HT1080 (cell line): ENCODE measurements at regions not wholly inside any gene's neighbourhood (a gene's known extent, or its start where the extent isn't known, plus 50 kb on each side); places are given as distances from the start of the nearest gene placed in this dataset.
"Not testable (repeated sequence)": the region's sequence is repeated elsewhere in the genome, so short reads cannot be mapped to it uniquely, and the experiment has no call there.

ENCODE experiments used
- DNase-seq: peaks from one replicate; pipeline ENCODE4 v3.0.0-alpha.2; 2015; ENCODE audit warnings: low read depth

DNA sequence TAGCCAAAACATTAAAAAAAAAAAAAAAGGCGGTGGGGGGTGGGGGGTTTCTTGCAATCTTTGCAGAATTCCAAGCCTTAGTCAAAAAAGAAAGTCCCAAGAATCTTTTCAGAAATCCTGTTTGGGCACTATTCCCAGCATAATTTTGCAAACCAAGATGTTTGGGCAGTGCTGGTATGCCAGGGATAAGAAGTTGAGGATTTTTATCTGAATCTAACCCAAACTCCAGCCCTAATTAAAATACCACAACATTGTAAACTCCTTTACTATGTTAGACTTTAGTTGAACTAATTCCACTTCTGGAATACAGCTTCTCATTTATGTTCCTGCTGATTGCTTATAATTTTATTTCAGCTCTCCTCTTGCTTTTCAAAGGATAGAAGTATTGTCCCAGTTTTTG is 504.1 kb upstream of the ADGRL2 start:
- DNase-seq: no peak

DNA sequence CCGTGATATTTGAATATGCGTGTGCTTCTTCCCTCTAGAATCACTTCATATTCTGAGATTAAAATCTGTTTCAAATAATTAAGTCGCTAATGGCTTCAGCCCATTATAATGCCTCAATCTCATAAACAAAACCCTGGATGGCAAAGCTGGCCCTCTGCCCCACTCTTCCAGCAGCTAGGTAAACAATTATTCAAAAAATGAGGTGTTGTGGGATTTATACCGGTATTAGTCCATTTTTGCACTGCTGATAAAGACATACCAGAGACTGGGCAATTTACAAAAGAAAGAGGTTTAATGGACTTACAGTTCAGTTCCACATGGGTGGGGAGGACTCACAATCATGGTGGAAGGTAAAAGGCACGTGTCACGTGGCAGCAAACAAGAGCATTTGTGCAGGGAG is 510.4 kb upstream of the ADGRL2 start:
- DNase-seq: no peak

DNA sequence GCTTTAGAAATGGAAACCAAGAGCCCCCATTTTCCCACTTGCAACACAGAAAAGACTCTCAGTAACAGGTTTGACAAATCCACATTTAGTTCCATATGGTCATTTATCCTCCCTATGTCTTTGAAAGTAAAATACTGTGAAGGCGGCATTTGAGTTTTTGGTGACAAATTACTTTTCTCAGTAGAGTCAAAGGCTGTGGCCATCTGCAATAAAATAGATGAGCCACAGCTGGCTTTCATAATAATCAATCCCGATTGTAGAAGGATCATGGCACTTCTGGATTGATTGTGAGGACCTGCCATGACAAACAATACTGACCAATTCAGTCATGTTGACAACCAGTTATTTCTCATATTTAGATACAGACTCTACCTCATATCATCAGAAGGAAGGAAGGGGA is 512.0 kb upstream of the ADGRL2 start:
- DNase-seq: no peak

DNA sequence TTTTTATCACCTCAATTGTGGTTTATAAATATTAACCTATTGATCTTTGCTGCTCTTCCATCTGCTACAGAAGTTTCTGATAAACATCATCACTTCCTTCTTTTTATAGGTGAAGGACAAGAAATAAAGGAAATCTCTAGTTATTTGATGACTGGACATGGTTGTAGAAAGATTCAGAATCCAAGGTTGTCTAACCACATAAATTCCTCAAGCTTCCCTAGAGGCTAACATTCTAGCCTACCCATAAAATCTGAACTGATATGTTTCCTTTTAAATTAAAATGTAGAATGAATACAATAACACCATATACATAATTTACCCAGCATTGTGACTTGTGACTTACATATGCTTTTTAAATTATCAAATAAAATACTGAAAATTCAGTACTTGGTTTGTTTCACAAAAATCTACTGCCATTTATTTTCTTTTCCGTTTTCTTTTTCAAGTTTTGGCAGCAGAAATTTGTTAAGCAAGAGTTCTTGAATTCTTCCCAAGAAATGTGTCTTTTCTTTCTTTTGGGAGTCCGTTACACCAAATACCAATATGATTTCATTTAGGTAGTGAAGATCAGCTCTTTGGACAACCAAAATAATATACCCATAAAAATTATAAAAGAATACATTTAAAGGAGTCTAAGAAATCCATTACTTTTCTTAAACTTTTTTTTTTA is 513.2 kb upstream of the ADGRL2 start:
- DNase-seq: no peak

DNA sequence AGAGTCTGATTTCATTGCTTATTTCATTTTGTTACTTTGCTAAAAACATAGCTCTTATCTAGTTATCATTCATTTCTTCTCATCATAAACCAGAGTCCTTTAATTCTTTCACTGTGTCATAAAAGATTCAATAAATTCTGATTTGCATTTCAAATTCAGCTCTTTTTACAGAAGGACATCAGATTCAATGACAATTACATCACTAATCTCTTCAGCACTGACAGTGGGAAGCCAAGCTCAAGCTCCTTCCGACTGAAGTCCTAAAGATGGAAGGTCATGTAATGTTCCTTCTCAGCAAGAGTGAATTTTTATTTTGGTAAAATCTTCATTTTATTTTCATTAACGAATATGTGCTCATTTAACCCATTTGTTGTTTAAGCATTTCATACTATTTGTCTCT is 530.7 kb upstream of the ADGRL2 start:
- no peak for DNase-seq

DNA sequence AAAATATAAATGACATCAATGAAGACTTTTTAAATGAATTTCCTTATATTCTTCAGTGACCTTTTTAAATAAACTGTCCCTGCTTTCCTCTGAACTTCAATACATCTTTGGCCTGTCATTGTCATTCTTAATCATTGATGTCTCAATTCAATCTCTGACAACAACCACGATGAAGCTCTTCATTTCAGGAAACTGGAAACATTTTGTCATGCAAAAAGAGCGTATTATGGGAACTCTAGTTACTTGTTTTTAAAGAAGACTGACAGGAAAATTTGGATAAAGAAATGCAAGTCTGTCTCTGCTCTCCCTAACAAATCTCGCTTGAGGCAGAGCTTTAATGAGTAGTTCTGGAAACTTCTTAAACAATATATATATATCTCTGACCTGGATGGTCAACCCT is 535.8 kb upstream of the ADGRL2 start:
- DNase-seq: no peak

DNA sequence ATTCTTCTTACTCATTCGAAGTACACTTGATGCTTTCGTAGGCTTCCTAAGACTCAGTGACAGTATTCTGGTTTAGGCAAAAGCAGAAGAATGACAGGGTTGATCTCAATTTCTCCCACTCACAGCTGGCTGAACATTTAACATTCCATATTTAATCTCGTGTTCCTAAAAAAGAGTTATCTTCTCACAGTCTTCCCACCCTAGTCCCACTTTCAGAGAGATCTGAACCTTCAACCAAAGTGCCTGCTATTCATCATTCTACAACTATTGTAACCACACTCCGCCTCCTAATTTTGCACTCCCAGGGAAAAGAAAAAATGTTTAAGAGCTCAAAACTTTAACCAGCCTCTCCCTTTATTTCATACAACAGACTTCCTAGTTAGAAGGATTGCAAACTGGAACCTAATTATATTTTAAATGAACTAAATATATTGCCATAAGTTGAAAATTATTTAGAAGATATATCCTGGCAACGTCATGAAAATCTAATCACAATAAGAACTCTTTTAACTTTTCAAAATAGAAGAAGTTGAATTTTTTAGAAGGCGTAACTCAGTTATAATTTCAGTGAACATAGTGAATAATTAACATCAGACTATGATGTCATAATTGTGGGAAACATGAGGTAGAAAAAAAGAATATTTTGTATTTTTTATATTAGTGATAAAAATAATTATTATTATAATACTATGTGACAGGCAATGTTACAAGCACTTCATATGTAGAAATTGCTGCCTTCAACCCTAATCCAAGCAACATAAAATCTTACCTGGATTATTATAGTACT is 540.9 kb upstream of the ADGRL2 start:
- DNase-seq: no peak

DNA sequence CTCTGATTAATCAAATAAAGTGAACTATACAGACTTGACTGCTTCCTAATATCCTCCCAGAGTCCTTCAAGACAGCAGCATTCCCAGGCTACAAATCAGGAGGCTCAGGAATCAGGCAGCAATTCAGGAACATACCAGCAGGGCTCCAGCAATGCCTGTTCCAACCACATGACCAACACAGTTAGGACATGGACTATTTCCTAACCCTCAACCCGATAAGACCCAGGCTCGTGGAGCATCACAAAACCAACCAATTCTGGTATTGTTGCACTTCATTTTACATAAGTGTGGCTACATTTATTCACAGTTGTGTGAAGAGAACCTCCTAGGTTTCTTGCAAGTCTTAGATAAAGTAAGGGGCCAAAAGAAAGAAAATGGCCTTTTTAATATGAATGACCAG is 546.2 kb upstream of the ADGRL2 start:
- DNase-seq: peak; percentile 26

DNA sequence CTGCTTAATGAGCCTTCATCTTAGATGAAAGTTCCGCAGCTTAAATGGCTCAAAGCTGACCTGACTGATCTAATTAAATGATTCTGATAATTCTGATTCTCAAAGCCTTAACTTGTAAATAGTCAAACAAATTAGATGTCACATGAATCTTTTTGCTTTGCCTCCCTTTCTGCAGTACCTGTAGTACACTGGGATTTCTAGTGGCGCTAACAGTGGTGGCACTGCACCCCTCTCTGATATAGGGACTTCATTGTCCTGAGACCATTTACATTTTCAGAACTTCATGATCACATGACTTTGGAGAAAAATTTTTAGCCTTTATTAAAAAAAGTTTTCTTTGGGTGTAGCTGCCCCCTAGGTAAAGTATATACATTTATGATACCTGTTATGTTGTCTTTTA is 546.7 kb upstream of the ADGRL2 start:
- no peak for DNase-seq

DNA sequence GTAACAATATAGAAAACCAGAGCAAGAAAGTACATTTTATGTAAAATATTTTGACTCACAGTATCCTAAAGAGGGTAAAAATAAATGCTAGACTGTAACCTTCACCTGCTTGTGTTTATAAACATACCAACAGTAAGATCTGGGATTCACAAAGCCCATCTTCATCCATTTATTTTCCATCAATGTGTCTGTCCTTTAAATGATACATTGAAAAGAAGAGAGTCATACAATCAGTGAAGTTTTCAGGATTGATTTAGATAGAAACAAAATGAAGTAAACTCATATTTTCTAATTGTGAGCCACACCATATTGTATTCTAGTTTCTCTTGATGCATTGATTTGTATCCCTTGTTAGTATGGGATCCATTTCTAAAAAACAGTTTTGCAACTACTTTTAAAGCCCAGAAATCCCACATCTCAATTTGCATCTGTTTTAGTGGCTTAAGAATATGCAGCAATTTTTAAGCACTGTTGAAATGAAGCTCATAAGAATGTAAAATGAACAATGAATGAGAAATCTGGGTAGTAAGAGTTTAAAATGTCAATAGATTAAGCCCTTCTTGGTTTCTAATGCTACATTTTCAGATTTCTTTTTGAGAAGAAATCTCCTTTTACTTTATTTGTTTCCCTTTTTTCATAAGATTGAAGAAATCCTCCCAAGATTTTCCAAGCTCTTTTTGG is 548.1 kb upstream of the ADGRL2 start:
- no peak for DNase-seq

DNA sequence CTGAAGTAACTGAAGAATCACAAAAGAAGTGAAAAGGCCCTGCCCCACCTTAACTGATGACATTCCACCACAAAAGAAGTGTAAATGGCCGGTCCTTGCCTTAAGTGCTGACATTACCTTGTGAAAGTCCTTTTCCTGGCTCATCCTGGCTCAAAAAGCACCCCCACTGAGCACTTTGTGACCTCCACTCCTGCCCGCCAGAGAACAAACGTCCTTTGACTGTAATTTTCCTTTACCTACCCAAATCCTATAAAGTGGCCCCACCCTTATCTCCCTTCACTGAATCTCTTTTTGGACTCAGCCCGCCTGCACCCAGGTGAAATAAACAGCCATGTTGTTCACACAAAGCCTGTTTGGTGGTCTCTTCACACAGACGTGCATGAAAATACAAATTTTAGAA is 549.9 kb upstream of the ADGRL2 start:
- DNase-seq: not testable (repeated sequence)

DNA sequence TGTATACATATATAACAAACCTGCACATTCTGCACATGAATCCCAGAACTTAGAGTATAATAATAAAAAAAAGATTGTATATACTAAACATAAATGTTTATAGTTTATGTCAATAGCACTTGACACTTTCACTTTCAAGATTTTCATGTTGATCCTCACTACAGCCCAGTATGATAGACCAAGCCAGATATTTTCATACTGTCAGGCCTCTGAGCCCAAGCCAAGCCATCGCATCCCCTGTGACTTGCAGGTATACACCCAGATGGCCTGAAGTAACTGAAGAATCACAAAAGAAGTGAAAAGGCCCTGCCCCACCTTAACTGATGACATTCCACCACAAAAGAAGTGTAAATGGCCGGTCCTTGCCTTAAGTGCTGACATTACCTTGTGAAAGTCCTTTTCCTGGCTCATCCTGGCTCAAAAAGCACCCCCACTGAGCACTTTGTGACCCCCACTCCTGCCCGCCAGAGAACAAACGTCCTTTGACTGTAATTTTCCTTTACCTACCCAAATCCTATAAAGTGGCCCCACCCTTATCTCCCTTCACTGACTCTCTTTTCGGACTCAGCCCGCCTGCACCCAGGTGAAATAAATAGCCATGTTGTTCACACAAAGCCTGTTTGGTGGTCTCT is 555.5 kb upstream of the ADGRL2 start:
- DNase-seq: not testable (repeated sequence)

DNA sequence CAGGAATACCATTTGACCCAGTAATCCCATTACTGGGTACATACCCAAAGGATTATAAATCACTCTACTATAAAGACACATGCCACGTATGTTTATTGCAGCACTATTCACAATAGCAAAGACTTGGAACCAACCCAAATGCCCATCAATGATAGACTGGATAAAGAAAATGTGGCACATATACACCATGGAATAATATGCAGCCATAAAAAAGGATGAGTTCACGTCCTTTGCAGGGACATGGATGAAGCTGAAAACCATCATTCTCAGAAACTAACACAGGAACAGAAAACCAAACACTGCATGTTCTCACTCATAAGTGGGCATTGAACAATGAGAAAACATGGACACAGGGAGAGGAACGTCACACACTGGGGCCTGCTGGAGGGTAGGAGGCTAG is 556.1 kb upstream of the ADGRL2 start:
- DNase-seq: not testable (repeated sequence)

DNA sequence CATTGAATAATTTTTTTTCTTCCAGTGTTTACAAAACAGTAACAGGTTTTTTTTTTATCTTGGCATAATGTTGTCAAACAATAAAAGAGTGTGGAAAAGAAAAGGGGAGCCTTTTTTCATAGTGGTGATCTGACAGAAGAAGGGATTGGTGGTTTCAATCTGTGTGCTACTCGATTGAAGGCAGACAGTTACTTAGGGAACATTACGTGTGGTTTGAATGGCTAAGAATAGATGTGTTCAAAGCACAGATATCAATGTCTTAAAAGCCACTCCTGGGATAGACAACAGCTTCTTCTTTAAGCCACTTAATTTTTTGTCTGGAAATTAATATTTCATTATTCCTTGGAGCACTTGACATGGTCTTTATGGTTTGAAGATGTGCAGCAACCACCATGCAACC is 558.6 kb upstream of the ADGRL2 start:
- no peak for DNase-seq

DNA sequence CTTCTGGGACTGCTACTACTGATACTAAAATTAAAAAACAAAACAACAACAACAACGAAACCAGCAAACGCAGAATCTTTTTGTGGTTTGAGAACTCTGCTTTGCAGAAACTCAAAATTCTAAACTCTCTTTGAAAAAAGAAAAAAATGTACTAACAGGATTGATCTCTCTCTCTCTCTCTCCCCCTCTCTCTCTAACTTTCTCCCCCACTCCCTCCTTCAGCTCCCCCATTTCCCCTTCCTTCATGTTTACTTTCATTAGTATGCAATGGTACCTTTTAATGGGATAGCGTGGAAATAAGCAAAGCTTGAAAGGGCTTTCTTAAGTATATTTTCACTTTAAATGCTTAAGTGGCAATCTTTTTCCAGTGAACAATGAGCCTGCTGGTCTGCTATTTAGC is 562.6 kb upstream of the ADGRL2 start:
- no peak for DNase-seq

DNA sequence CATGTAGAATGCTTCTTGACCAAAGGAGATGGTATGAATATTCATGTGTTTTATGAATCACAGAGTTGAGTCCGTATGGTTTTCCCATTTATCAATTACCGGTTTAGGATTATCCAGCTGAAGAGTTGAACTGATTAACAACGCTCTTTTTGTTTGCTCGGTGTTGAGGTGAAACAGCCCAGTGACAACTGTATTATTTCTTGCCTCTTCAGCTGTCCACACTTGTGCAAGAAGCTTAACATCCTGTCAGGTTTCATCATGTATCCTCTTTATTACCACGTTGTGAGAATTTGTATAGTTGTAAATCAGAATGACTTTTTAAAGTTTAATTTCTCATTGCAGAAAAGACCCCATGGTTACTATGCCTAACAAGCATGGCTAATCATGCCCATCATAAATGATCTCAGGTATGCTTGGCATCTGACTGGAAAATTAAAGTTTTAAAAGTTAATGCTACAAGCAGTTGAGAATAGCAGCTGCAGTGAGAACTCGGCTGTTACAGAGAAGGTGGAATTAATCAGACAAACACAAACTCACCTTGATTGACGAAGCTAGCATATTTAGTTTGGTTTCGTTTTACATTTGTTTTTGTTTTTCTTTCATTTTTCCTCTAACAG is 563.2 kb upstream of the ADGRL2 start:
- peak; percentile 41 for DNase-seq

DNA sequence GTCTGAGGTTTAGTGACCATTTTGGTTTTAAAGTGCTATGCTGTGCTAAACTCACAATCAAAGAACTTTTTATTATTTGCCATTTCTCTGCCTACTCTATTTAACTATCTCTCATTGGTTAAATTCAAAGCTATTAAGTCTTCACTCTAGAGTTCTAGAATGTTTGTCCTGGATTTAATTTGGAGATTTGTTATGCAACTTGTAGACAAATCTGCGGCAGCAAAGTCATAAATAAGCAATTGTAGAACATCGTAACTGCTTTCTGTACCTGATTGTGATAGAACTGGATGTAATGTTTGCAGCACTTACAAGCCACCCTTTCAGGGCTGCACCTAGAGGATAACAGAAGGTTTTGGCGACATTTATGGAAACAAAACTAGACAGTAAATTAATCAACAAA is 566.5 kb upstream of the ADGRL2 start:
- no peak for DNase-seq

DNA sequence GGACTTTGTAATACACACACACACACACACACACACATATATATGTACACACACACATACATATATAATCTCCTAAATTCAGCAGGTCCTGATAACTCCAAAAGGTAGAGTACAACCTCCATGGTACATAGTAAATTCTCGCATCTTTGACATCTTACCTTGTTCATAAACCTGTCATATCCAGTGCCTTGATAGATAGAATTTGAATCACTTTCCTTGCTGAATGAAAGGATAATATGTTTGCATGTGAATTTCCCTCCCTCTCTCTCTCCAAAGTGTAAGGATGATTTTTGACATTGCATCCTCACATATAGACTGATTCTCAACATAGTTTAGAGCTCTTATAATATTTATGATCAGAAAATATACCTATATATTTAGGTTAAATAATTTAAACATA is 567.1 kb upstream of the ADGRL2 start:
- no peak for DNase-seq

DNA sequence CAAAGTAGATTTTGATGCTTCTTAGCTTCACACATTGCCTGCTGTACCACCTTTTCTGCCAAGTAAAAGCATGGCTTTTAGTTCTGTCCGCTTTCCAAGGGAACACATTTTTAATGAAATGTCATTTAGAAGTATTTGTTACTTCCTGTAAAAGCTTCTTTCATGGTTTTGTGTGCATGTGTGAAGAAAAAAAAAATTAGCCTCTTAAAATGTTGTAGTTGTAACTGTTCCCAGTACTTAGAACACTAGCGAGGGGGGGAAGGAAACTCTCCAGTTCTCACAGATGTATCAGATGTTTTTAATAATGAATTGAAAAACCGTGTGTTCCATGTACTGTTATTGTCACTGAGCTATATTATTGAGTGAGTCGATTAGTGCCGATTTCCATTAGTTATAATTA is 568.3 kb upstream of the ADGRL2 start:
- DNase-seq: no peak

DNA sequence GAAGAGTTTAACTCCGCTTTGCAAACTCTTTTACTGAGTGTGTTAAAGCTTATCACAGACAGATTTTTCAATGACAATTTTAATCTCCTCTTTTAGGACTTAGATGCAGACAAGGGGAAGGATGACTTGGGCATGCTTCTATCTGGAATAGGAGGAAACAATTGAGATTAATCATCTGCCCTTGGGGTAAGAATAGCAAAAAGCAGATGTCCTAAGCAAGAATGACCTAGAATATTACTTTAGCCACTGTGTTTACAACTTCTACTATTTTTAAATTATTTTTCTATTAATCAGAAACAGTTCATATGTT is 569.0 kb upstream of the ADGRL2 start:
- no peak for DNase-seq

DNA sequence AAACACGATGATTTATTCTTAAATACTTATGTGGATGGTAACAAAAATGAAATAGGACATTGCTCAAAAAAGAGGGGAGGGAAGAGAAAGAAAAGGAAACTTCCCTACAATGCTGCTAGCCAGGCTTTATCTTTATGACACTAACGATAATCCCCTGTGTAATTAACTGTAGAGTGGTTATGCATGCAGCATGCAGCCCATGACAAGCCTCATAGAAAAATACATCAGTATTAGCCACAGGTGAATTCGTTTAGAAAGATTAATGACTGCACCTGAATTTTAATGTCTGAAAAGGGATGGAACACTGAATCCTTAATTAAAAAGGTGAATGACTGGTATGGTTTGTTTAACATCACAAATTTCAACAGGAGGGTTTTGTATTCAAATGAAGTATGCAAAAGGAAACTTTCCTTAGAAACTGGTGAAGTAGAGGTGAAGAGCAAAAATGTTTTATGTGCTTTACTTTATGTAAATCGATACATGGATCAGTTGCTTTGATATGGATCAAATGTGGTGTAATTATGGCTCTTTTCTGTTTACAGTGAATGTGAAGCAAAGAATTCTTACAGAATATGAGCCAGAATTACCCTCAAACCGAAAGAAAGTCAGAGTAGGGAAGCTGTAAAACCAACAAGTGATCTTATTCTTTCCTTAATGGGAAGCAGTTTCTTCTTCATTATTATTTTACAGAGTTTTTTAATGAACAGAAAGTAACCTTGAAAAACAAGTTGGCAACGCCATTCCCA is 569.6 kb upstream of the ADGRL2 start:
- DNase-seq: no peak
